Stomach (tissue), 8 donors: ENCODE measurements at regions not wholly inside any gene's neighbourhood (a gene's known extent, or its start where the extent isn't known, plus 50 kb on each side); places are given as distances from the start of the nearest gene placed in this dataset.

Experiments
- DNase-seq, 2 donors: peaks; one replicate each; pipeline versions ENCODE4 v3.0.0 to v3.0.0-alpha.2; 2013 to 2019
- H3K27ac ChIP-seq, 5 donors: fragments of 200-600 bp in 4 of 5; sonication (generic) in 4 of 5; one replicate each; pipeline ENCODE4 v1.5.1; 2013 to 2019; ENCODE audit warnings: mild to moderate bottlenecking in 1 of 5, moderate library complexity in 1 of 5
- H3K27me3 ChIP-seq, 3 donors: fragments of 200-600 bp; sonication (generic); one replicate each; pipeline ENCODE4 v1.5.1; 2017 to 2019; ENCODE audit warnings: mixed run types in 1 of 3
- H3K36me3 ChIP-seq, 4 donors: fragments of 200-600 bp; sonication (generic); 1 replicate in 3 of 4; 2 replicates in 1 of 4; pipeline ENCODE4 v1.5.1; 2016 to 2019
- H3K4me1 ChIP-seq, 4 donors: fragments of 200-600 bp; sonication (generic); one replicate each; pipeline ENCODE4 v1.5.1; 2016 to 2019
- H3K4me3 ChIP-seq, 4 donors: fragments of 200-600 bp; sonication (generic) in 3 of 4; one replicate each; pipeline ENCODE4 v1.5.1; 2016 to 2019; ENCODE audit warnings: mild to moderate bottlenecking in 1 of 4
- H3K9me3 ChIP-seq, 4 donors: fragments of 200-600 bp; sonication (generic); one replicate each; pipeline ENCODE4 v1.5.1; 2016 to 2019
- EP300 ChIP-seq: sonication (generic); formaldehyde crosslinking; IDR thresholded peaks from one replicate; pipeline ENCODE4 v1.6.1; 2017; ENCODE audit warnings: antibody characterized with exemption
- POLR2A ChIP-seq, 4 donors: fragments of 450-650 bp; IDR thresholded peaks; one replicate each; pipeline ENCODE4 v1.6.1; 2016; ENCODE audit warnings: antibody characterized with exemption in 4 of 4, control low read depth in 2 of 4, mild to moderate bottlenecking in 1 of 4, moderate library complexity in 1 of 4
- POLR2AphosphoS5 ChIP-seq, 3 donors: sonication (generic); formaldehyde crosslinking; IDR thresholded peaks; one replicate each; pipeline ENCODE4 v1.6.1; 2016; ENCODE audit warnings: antibody characterized with exemption in 3 of 3
- WGBS, 5 donors: extraction: QIAGEN DNeasy Blood & Tissue Kit in 3 of 5; methylation state at CpG; one replicate each; pipeline versions ENCODE4 v1.1.5 to v1.1.7; 2013 to 2018; 5-methylcytosine and 5-hydroxymethylcytosine counted together
- intact Hi-C: fragments of 100-400 bp; cut with DNase I; formaldehyde crosslinking; loops from one replicate; pipeline ENCODE4 v1.15.1; 2023; ENCODE audit warnings: low total_unique reads
- TF ChIP-seq, protein P1 (sequence below), 7 experiments: fragments of 450-650 bp in 4 of 7; fragments of 200-600 bp in 3 of 7; sonication (generic) in 3 of 7; IDR thresholded peaks; one replicate each; pipeline ENCODE4 v1.5.1; 2016 to 2019; ENCODE audit warnings: antibody characterized with exemption in 7 of 7, control low read depth in 2 of 7, mild to moderate bottlenecking in 1 of 7
- donor health status: healthy with polysubstance abuse.
- donor health status: Bipolar disorder and iron deficiency.
- donor health status: healthy.

DNA sequence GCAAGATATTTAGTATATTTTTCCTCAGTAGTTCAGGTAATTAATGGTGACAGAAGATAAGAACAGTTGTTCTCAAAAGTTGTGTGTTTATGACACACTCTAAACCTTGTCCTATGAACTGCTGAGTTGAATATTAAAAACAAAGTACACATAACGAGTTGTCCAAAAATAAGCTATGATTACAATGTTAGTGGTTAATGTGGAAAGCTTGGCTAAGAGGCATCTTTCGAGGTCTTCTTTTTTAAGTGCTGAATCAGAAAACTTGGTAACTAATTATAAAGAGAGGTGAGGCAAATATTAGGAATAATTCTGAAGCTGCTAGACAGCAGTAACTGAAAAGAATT lies 1088.7 kb downstream of the SUCLG1 start:
- Histone ChIP-seq H3K4me3 (no peak overlapping the region), H3K4me1 (no peaks in the 10 kb centered on the region), H3K9me3 (peaks cover 0 to 4% (median 0%) of the 10 kb centered on the region in 4 donors), H3K27me3 (no peaks in the 10 kb centered on the region), H3K27ac (no peak overlapping the region), H3K36me3 (no peaks in the 10 kb centered on the region)
- TF ChIP-seq, protein P1, sequence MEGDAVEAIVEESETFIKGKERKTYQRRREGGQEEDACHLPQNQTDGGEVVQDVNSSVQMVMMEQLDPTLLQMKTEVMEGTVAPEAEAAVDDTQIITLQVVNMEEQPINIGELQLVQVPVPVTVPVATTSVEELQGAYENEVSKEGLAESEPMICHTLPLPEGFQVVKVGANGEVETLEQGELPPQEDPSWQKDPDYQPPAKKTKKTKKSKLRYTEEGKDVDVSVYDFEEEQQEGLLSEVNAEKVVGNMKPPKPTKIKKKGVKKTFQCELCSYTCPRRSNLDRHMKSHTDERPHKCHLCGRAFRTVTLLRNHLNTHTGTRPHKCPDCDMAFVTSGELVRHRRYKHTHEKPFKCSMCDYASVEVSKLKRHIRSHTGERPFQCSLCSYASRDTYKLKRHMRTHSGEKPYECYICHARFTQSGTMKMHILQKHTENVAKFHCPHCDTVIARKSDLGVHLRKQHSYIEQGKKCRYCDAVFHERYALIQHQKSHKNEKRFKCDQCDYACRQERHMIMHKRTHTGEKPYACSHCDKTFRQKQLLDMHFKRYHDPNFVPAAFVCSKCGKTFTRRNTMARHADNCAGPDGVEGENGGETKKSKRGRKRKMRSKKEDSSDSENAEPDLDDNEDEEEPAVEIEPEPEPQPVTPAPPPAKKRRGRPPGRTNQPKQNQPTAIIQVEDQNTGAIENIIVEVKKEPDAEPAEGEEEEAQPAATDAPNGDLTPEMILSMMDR (IDR thresholded peaks at IDR 0.05): no peak
- no peak for TF ChIP-seq EP300
- TF ChIP-seq POLR2AphosphoS5 (IDR thresholded peaks at IDR 0.05): no peak
- intact Hi-C loops: no loop called here
- WGBS, 5 donors: 68 to 81% (median 79%) methylated on average over 2 of the region's 2 CpGs
- DNase-seq: no peak

DNA sequence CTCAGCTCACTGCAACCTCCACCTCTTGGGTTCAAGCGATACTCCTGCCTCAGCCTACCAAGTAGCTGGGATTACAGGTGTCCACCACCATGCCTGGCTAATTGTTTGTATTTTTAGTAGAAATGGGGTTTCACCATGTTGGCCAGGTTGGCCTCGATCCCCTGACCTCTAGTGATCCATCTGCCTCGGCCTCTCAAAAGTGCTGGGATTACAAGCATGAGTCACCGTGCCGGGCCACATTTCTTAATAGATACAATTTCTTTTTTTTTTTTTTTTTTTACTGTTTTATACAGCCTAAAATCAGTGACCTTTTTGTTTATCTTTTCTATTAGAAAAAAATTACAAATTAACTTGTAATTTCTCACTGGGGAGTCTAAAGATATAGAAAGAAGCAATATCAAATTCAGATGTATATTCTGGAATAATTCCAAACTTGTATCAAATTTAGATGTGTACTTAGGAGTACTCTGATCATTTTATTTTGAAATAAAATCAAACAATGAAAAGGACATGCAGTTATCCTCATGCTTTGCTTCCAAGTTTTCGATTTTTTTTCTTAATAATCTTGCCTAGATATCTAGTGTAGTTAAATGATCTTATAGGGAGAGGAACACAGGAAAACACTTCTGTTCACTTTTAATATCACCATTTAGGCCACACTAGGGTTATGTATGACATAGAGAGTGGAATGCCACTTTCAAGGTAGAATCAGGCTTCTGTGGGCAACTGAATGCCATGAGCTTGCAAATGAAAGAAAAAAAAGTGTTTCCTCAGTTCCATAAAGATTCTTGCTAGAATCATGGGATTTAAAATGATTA lies 1089.3 kb downstream of the SUCLG1 start:
- intact Hi-C loops: no loop called here
- DNase-seq: no peak
- Histone ChIP-seq H3K36me3 (no peaks in the 10 kb centered on the region), H3K4me1 (no peaks in the 10 kb centered on the region), H3K4me3 (no peak overlapping the region), H3K9me3 (no peaks in the 10 kb centered on the region), H3K27me3 (no peaks in the 10 kb centered on the region), H3K27ac (no peak overlapping the region)
- WGBS, 5 donors: 76 to 91% (median 87%) methylated on average over 6 of the region's 6 CpGs
- TF ChIP-seq, protein P1 (IDR thresholded peaks at IDR 0.05): no peak
- TF ChIP-seq EP300: no peak
- TF ChIP-seq POLR2AphosphoS5 (IDR thresholded peaks at IDR 0.05): no peak
- TF ChIP-seq POLR2A (IDR thresholded peaks at IDR 0.05): no peak

DNA sequence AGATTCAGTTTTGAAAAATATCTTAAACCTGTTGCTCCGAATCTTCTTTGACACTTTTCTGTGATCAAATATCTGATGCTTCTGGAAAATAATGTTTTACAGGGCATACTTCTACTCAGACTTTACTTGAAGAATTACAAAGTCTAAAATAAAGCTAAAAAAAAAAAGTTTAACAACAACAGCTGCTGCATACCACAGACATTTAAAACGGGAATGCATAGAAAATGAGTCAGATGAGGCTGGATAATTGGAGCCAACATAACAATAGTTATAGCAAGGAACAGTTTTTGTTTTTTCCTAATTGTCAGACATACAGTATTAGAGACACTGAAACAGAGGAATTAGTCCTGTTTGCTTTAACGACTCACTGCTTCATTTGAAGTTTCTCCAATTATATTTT lies 1090.2 kb downstream of the SUCLG1 start:
- 70 to 80% (median 73%) methylated on average over 3 of the region's 3 CpGs for WGBS, 5 donors
- H3K4me3 ChIP-seq: no peak overlapping the region
- TF ChIP-seq POLR2A (IDR thresholded peaks at IDR 0.05): no peak
- TF ChIP-seq EP300: no peak
- TF ChIP-seq, protein P1 (IDR thresholded peaks at IDR 0.05): no peak
- TF ChIP-seq POLR2AphosphoS5 (IDR thresholded peaks at IDR 0.05): no peak

DNA sequence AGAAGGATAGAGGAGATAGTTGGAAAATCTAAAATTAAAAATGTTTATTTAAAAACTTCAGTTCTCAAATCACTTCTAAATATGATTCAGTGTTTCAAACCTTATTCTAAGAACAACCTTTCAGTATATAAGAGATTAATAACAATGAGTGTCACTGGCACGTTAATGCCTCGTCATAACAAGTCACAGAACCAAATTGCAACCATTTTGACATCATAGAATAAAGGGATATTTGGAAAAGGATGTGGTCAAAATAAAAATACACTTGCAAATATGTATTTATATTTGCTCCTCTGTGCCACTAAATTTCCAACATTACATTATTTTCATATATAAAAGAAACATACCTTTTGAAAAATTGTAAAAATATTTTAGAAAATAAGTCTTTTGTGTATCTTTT lies 1090.6 kb downstream of the SUCLG1 start:
- no peaks in the 10 kb centered on the region for H3K4me1 ChIP-seq
- 71 to 77% (median 74%) methylated on average over 2 of the region's 2 CpGs for WGBS, 5 donors
- H3K27me3 ChIP-seq: no peaks in the 10 kb centered on the region
- TF ChIP-seq POLR2AphosphoS5 (IDR thresholded peaks at IDR 0.05): no peak
- no peak for TF ChIP-seq POLR2A (IDR thresholded peaks at IDR 0.05)
- DNase-seq: no peak
- H3K27ac ChIP-seq: no peak overlapping the region
- no peaks in the 10 kb centered on the region for H3K36me3 ChIP-seq
- intact Hi-C loops: no loop called here
- H3K9me3 ChIP-seq: no peaks in the 10 kb centered on the region
- no peak overlapping the region for H3K4me3 ChIP-seq

More for the DNA sequence above, 1090.2 kb downstream of the SUCLG1 start:
- DNase-seq: no peak
- no peaks in the 10 kb centered on the region for H3K4me1 ChIP-seq
- no peaks in the 10 kb centered on the region for H3K36me3 ChIP-seq
- no peak overlapping the region for H3K27ac ChIP-seq
- no peaks in the 10 kb centered on the region for H3K9me3 ChIP-seq
- H3K27me3 ChIP-seq: no peaks in the 10 kb centered on the region
- intact Hi-C loops: no loop called here

DNA sequence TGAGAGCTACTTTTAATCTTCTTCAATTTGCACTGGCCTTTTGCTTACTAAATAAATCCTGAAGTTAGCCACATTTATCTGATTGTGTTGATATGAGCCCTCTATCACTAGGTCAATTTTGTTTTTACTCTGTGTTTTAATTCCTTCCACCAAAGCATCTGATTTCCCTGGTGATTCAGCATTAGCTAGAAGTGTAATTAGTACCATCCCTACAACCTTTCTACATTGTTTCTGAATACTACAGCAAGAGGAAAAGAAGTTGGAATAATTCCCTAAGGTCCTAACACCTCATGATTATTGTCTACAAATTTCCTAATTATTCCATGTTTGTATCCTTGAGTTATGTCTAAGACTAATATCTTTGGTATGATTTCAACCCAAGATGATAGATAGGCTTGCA lies 1093.6 kb downstream of the SUCLG1 start:
- intact Hi-C loops: no loop called here
- Histone ChIP-seq H3K27ac (no peak overlapping the region), H3K4me3 (no peak overlapping the region), H3K4me1 (no peaks in the 10 kb centered on the region), H3K27me3 (no peaks in the 10 kb centered on the region), H3K36me3 (no peaks in the 10 kb centered on the region), H3K9me3 (peaks cover 0 to 4% (median 0%) of the 10 kb centered on the region in 4 donors)
- no peak for DNase-seq
- TF ChIP-seq POLR2A (IDR thresholded peaks at IDR 0.05) (no peak), POLR2AphosphoS5 (IDR thresholded peaks at IDR 0.05) (no peak), EP300 (no peak)
- TF ChIP-seq, protein P1 (IDR thresholded peaks at IDR 0.05): no peak
